Pons (tissue), 1 donor: ENCODE measurements at regions not wholly inside any gene's neighbourhood (a gene's known extent, or its start where the extent isn't known, plus 50 kb on each side); places are given as distances from the start of the nearest gene placed in this dataset.
"Not testable (repeated sequence)": the region's sequence is repeated elsewhere in the genome, so short reads cannot be mapped to it uniquely, and the experiment has no call there.

Experiments
- DNase-seq: peaks from one replicate; pipeline ENCODE4 v3.0.0-alpha.2; 2016; ENCODE audit warnings: low spot score

- DNase-seq, result no peak
These were observed 67.5 kb upstream of the SAMSN1 start for GRCh38 chr21:14613486-14614224.

- not testable (repeated sequence) for DNase-seq
These were observed 64.0 kb upstream of the SAMSN1 start for GRCh38 chr21:14610119-14610518.

DNA sequence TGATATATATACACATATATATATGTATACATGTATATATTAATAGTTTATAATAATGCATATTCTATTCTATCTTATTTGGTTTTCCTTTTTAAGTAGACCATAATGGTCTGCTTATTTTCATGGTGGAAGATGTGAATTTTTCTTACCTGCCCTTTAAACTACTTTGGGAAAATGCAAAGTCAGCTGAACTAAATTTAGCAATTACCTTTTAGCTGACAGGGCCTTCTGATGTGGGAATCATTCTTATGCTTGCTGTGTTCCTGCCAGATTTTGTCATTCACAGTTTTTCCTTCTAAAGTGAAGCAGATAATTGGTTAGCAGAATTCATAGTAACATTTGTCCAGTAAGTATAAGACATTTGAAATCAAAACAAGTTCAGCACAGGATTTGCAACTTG lies 63.2 kb upstream of the SAMSN1 start:
- no peak for DNase-seq

GRCh38 chr21:14607262-14607661 lies 61.1 kb upstream of the SAMSN1 start:
- DNase-seq, result no peak

GRCh38 chr21:14603202-14603601 lies 57.1 kb upstream of the SAMSN1 start:
- DNase-seq, result no peak

DNA sequence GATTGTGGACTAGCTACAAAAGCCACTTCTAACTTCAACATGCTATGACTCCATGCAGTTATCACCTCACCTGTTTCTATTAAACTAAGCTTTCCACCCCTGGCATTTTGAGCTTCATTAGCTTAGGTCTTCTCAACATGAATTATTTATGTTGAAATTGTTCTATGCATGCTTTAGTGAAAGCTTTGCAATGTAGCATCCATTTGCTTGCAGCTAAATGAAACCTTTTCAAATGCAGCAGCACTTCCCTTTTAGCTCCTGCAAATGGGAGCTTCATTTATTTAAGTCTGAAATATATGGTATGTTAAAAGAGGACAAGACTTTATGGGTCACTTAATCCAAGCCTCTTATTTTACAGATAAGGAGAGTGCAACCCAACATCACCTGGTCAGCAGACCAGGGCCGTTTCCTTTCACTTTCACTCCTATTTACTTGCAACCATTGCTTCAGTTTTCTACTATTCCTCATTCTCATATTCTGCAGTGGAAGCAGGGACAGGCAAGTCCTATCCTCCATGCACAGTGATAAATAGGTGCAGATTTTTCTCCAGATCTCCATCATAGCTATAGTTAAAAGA lies 56.4 kb upstream of the SAMSN1 start:
- DNase-seq, result peak; percentile 34

GRCh38 chr21:14600569-14601297 lies 54.6 kb upstream of the SAMSN1 start:
- DNase-seq, result no peak

GRCh38 chr21:14598065-14598464 lies 52.0 kb upstream of the SAMSN1 start:
- no peak for DNase-seq
